ENCODE measurements at regions not wholly inside any gene's neighbourhood (a gene's known extent, or its start where the extent isn't known, plus 50 kb on each side); places are given as distances from the start of the nearest gene placed in this dataset.

DNA sequence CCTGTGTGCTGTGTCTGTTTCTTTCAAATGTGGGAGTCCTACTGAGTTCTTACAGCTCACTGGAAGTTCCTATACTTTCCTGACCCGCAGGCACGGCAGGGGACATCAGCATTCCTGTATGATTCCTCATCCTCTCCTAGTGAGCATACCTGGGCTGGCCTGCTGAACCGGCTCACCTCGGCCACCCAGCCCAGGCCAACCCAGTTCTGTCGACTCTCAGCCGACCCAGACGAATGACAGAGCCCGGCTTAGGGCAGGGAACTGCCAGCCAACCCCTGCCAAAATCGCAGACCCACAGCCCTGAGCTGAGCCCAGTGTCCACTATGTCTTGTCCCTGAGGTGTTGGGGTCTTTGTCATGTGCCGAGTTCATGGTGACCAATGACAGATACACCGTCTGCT lies 339.7 kb downstream of the BRD1 start:
- TF ChIP-seq, protein P1, sequence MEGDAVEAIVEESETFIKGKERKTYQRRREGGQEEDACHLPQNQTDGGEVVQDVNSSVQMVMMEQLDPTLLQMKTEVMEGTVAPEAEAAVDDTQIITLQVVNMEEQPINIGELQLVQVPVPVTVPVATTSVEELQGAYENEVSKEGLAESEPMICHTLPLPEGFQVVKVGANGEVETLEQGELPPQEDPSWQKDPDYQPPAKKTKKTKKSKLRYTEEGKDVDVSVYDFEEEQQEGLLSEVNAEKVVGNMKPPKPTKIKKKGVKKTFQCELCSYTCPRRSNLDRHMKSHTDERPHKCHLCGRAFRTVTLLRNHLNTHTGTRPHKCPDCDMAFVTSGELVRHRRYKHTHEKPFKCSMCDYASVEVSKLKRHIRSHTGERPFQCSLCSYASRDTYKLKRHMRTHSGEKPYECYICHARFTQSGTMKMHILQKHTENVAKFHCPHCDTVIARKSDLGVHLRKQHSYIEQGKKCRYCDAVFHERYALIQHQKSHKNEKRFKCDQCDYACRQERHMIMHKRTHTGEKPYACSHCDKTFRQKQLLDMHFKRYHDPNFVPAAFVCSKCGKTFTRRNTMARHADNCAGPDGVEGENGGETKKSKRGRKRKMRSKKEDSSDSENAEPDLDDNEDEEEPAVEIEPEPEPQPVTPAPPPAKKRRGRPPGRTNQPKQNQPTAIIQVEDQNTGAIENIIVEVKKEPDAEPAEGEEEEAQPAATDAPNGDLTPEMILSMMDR (conservative IDR thresholded peaks at IDR 0.05; ENCODE audit: low read depth, low read length), result no peak
- no peak for TF ChIP-seq BHLHE40 (IDR thresholded peaks at IDR 0.05; ENCODE audit: low read depth, low read length)

Data from IMR-90 (cell line).